RKO (cell line): ENCODE measurements at regions not wholly inside any gene's neighbourhood (a gene's known extent, or its start where the extent isn't known, plus 50 kb on each side); places are given as distances from the start of the nearest gene placed in this dataset.
"Not testable (repeated sequence)": the region's sequence is repeated elsewhere in the genome, so short reads cannot be mapped to it uniquely, and the experiment has no call there.

ENCODE experiments used
- DNase-seq: peaks from one replicate; pipeline ENCODE4 v3.0.0-alpha.2; 2016; ENCODE audit warnings: low spot score

GRCh38 chr14:30440961-30441360 is 118.0 kb upstream of the G2E3 start:
- no peak for DNase-seq

- peak; percentile 57 for DNase-seq
These were observed 115.5 kb upstream of the G2E3 start for GRCh38 chr14:30443368-30444007.

GRCh38 chr14:30444451-30444850 is 114.5 kb upstream of the G2E3 start:
- DNase-seq, result no peak

GRCh38 chr14:30445011-30445793 is 113.8 kb upstream of the G2E3 start:
- DNase-seq, result no peak

- DNase-seq, result no peak
These were observed 113.1 kb upstream of the G2E3 start for GRCh38 chr14:30445852-30446251.

GRCh38 chr14:30450631-30451545 is 108.1 kb upstream of the G2E3 start:
- no peak for DNase-seq

GRCh38 chr14:30456296-30456695 is 102.7 kb upstream of the G2E3 start:
- DNase-seq, result no peak

- DNase-seq, result no peak
These were observed 96.6 kb upstream of the G2E3 start for GRCh38 chr14:30462358-30462757.

- no peak for DNase-seq
These were observed 94.5 kb upstream of the G2E3 start for GRCh38 chr14:30464481-30464880.

- no peak for DNase-seq
These were observed 90.6 kb upstream of the G2E3 start for GRCh38 chr14:30468354-30468753.

GRCh38 chr14:30471980-30472379 is 87.0 kb upstream of the G2E3 start:
- no peak for DNase-seq

- not testable (repeated sequence) for DNase-seq
These were observed 84.9 kb upstream of the G2E3 start for GRCh38 chr14:30473846-30474696.

GRCh38 chr14:30482276-30482675 is 76.7 kb upstream of the G2E3 start:
- DNase-seq, result no peak

GRCh38 chr14:30484201-30484600 is 74.8 kb upstream of the G2E3 start:
- DNase-seq, result no peak

- no peak for DNase-seq
These were observed 74.0 kb upstream of the G2E3 start for GRCh38 chr14:30484976-30485375.

- DNase-seq, result no peak
These were observed 62.1 kb upstream of the G2E3 start for GRCh38 chr14:30496852-30497251.

- DNase-seq, result no peak
These were observed 59.6 kb upstream of the G2E3 start for GRCh38 chr14:30499358-30499757.

- no peak for DNase-seq
These were observed 58.7 kb upstream of the G2E3 start for GRCh38 chr14:30500222-30500621.

- no peak for DNase-seq
These were observed 51.7 kb upstream of the G2E3 start for GRCh38 chr14:30507209-30507608.
